ENCODE measurements at regions not wholly inside any gene's neighbourhood (a gene's known extent, or its start where the extent isn't known, plus 50 kb on each side); places are given as distances from the start of the nearest gene placed in this dataset.
"Not testable (repeated sequence)": the region's sequence is repeated elsewhere in the genome, so short reads cannot be mapped to it uniquely, and the experiment has no call there.

- no peak for DNase-seq (ENCODE audit: extremely low spot score)
- TF ChIP-seq SP1 (IDR thresholded peaks at IDR 0.05), result no peak
- TF ChIP-seq LEF1 (IDR thresholded peaks at IDR 0.05; ENCODE audit: borderline replicate concordance), result no peak
- TF ChIP-seq ARNT (IDR thresholded peaks at IDR 0.05), result no peak
- TF ChIP-seq HDGF (IDR thresholded peaks at IDR 0.05; ENCODE audit: borderline replicate concordance), result no peak
- no peak for TF ChIP-seq BHLHE40 (IDR thresholded peaks at IDR 0.05; ENCODE audit: borderline replicate concordance)
- TF ChIP-seq CTBP1 (IDR thresholded peaks at IDR 0.05; ENCODE audit: borderline replicate concordance), result no peak
- CTCF ChIA-PET, result no interaction called here
- POLR2A ChIA-PET, result no interaction called here
These were observed 410.8 kb upstream of the PRKCQ start for GRCh38 chr10:6990891-6991290.

DNA sequence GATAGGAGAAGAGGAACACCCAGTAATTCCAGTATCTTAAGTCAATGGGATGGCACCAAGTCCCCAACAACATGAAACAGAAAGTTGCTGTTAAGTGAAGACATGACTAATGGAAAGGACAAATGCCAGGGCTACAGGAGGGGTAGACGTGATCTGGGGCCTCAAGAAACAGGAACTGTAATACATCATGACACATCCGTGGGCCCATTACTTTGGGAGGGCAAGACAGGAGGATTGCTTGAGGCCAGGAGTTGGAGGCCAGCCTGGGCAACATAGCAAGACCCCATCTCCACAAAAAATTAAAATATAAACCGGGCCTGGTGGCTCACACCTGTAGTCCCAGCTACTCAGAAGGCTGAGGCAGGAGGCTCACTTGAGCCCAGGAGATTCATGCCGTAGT is 408.6 kb upstream of the PRKCQ start:
- no peak for DNase-seq (ENCODE audit: extremely low spot score)
- POLR2A ChIA-PET, result no interaction called here
- TF ChIP-seq ELF4 (IDR thresholded peaks at IDR 0.05) (no peak), FOXK2 (IDR thresholded peaks at IDR 0.05) (no peak), SP1 (IDR thresholded peaks at IDR 0.05) (no peak), ARNT (IDR thresholded peaks at IDR 0.05) (no peak), HDGF (IDR thresholded peaks at IDR 0.05; ENCODE audit: borderline replicate concordance) (no peak), BHLHE40 (IDR thresholded peaks at IDR 0.05; ENCODE audit: borderline replicate concordance) (no peak), CTBP1 (IDR thresholded peaks at IDR 0.05; ENCODE audit: borderline replicate concordance) (no peak), SUZ12 (IDR thresholded peaks at IDR 0.05) (no peak), ZNF384 (IDR thresholded peaks at IDR 0.05) (no peak), LEF1 (IDR thresholded peaks at IDR 0.05; ENCODE audit: borderline replicate concordance) (no peak), PKNOX1 (IDR thresholded peaks at IDR 0.05) (no peak), TARDBP (IDR thresholded peaks at IDR 0.05) (no peak), L3MBTL2 (conservative IDR thresholded peaks at IDR 0.05) (no peak), NFRKB (IDR thresholded peaks at IDR 0.05) (no peak), FOXA1 (IDR thresholded peaks at IDR 0.05) (no peak), FOXM1 (IDR thresholded peaks at IDR 0.05; ENCODE audit: borderline replicate concordance) (no peak)
- CTCF ChIA-PET, result no interaction called here

DNA sequence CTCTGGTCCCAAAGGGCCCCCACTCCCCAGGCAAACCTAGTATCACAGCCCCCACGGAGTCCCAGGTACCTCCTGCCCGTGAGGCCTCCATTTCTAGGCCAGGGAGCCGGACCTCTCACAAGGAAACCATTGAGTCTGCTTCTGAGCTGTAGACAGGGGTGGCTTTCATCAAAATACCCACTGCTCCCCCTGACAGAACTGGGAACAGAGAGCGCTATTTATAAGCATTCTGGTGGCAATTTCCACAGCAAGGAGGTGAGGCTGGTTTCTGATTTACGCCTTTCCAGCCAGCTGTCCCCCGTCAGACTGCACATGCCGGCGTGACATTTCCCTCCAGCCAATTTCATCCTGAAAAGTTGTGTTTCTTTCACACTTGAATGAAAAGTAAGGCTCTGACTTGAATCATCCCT is 407.5 kb upstream of the PRKCQ start:
- no peak for DNase-seq (ENCODE audit: extremely low spot score)
- ChIA-PET CTCF (no interaction called here), POLR2A (no interaction called here)
- TF ChIP-seq SUZ12 (IDR thresholded peaks at IDR 0.05) (no peak), FOXK2 (IDR thresholded peaks at IDR 0.05) (no peak), SP1 (IDR thresholded peaks at IDR 0.05) (no peak), ELF4 (IDR thresholded peaks at IDR 0.05) (no peak), L3MBTL2 (conservative IDR thresholded peaks at IDR 0.05) (no peak), CTBP1 (IDR thresholded peaks at IDR 0.05; ENCODE audit: borderline replicate concordance) (no peak), FOXA1 (IDR thresholded peaks at IDR 0.05) (no peak), ZNF384 (IDR thresholded peaks at IDR 0.05) (no peak), PKNOX1 (IDR thresholded peaks at IDR 0.05) (no peak), LEF1 (IDR thresholded peaks at IDR 0.05; ENCODE audit: borderline replicate concordance) (no peak), FOXM1 (IDR thresholded peaks at IDR 0.05; ENCODE audit: borderline replicate concordance) (no peak), TARDBP (IDR thresholded peaks at IDR 0.05) (no peak), NFRKB (IDR thresholded peaks at IDR 0.05) (no peak)

GRCh38 chr10:6986927-6987326 is 406.9 kb upstream of the PRKCQ start:
- DNase-seq (ENCODE audit: extremely low spot score), result no peak
- POLR2A ChIA-PET, result no interaction called here
- TF ChIP-seq NFRKB (IDR thresholded peaks at IDR 0.05), result no peak
- TF ChIP-seq PKNOX1 (IDR thresholded peaks at IDR 0.05), result no peak
- no peak for TF ChIP-seq CTBP1 (IDR thresholded peaks at IDR 0.05; ENCODE audit: borderline replicate concordance)
- TF ChIP-seq FOXA1 (IDR thresholded peaks at IDR 0.05), result no peak
- no peak for TF ChIP-seq LEF1 (IDR thresholded peaks at IDR 0.05; ENCODE audit: borderline replicate concordance)
- TF ChIP-seq HDGF (IDR thresholded peaks at IDR 0.05; ENCODE audit: borderline replicate concordance), result no peak
- no peak for TF ChIP-seq BHLHE40 (IDR thresholded peaks at IDR 0.05; ENCODE audit: borderline replicate concordance)
- no peak for TF ChIP-seq ELF4 (IDR thresholded peaks at IDR 0.05)
- TF ChIP-seq TARDBP (IDR thresholded peaks at IDR 0.05), result no peak
- no peak for TF ChIP-seq FOXK2 (IDR thresholded peaks at IDR 0.05)
- TF ChIP-seq SP1 (IDR thresholded peaks at IDR 0.05), result no peak
- CTCF ChIA-PET, result no interaction called here

GRCh38 chr10:6985644-6986043 is 405.6 kb upstream of the PRKCQ start:
- no peak for DNase-seq (ENCODE audit: extremely low spot score)
- CTCF ChIA-PET, result no interaction called here
- POLR2A ChIA-PET, result no interaction called here
- TF ChIP-seq PKNOX1 (IDR thresholded peaks at IDR 0.05) (no peak), FOXA1 (IDR thresholded peaks at IDR 0.05) (no peak), ARNT (IDR thresholded peaks at IDR 0.05) (no peak), FOXM1 (IDR thresholded peaks at IDR 0.05; ENCODE audit: borderline replicate concordance) (no peak), TARDBP (IDR thresholded peaks at IDR 0.05) (no peak), HDGF (IDR thresholded peaks at IDR 0.05; ENCODE audit: borderline replicate concordance) (no peak), ELF4 (IDR thresholded peaks at IDR 0.05) (no peak), ZNF384 (IDR thresholded peaks at IDR 0.05) (no peak), FOXK2 (IDR thresholded peaks at IDR 0.05) (no peak), CTBP1 (IDR thresholded peaks at IDR 0.05; ENCODE audit: borderline replicate concordance) (no peak), SP1 (IDR thresholded peaks at IDR 0.05) (no peak), LEF1 (IDR thresholded peaks at IDR 0.05; ENCODE audit: borderline replicate concordance) (no peak), L3MBTL2 (conservative IDR thresholded peaks at IDR 0.05) (no peak), NFRKB (IDR thresholded peaks at IDR 0.05) (no peak)

- DNase-seq (ENCODE audit: extremely low spot score), result no peak
- POLR2A ChIA-PET, result no interaction called here
- TF ChIP-seq ZNF384 (IDR thresholded peaks at IDR 0.05) (no peak), NFRKB (IDR thresholded peaks at IDR 0.05) (no peak), FOXM1 (IDR thresholded peaks at IDR 0.05; ENCODE audit: borderline replicate concordance) (no peak), LEF1 (IDR thresholded peaks at IDR 0.05; ENCODE audit: borderline replicate concordance) (no peak)
- CTCF ChIA-PET, result interaction anchor here (0.6 kb wide), 1 partner anchor 106 kb away, joined by 3 read pairs; no protein-coding TSS in a partner anchor
These were observed 404.9 kb upstream of the PRKCQ start for GRCh38 chr10:6984971-6985370.

- DNase-seq (ENCODE audit: extremely low spot score); POLR2A ChIA-PET; CTCF ChIA-PET: not testable (repeated sequence)
These were observed 403.9 kb upstream of the PRKCQ start for GRCh38 chr10:6984016-6984415.

Data from HEK293T (cell line).